ENCODE measurements at regions not wholly inside any gene's neighbourhood (a gene's known extent, or its start where the extent isn't known, plus 50 kb on each side); places are given as distances from the start of the nearest gene placed in this dataset.
A peak's percentile ranks its signal among the peaks of the same experiment; 100 is the strongest.

GRCh38 chr4:175891851-175892250 lies 79.8 kb upstream of the GPM6A start:
- TF ChIP-seq POLR2A (IDR thresholded peaks at IDR 0.05) (no peak), CTCF (IDR thresholded peaks at IDR 0.05) (peak in 1 of 4 experiments; percentile 8)

Data from uterus (tissue), 2 donors.